Endothelial cell (in vitro differentiated cells): ENCODE measurements at regions not wholly inside any gene's neighbourhood (a gene's known extent, or its start where the extent isn't known, plus 50 kb on each side); places are given as distances from the start of the nearest gene placed in this dataset.

Experiments
- DNase-seq: peaks from one replicate; pipeline ENCODE4 v3.0.0; 2021; ENCODE audit warnings: low spot score
- H3K27ac Mint-ChIP-seq: one replicate; pipeline ENCODE4 v1.8.0; 2021; ENCODE audit warnings: mixed read lengths, inconsistent platforms; ENCODE audit not compliant: unreplicated experiment
- H3K27me3 Mint-ChIP-seq: one replicate; pipeline ENCODE4 v1.8.0; 2021; ENCODE audit warnings: mild to moderate bottlenecking, moderate library complexity, mixed read lengths, inconsistent platforms; ENCODE audit not compliant: unreplicated experiment
- H3K36me3 Mint-ChIP-seq: one replicate; pipeline ENCODE4 v1.8.0; 2021; ENCODE audit warnings: mild to moderate bottlenecking, low read depth, mixed read lengths, inconsistent platforms; ENCODE audit not compliant: unreplicated experiment
- H3K4me1 Mint-ChIP-seq: one replicate; pipeline ENCODE4 v1.8.0; 2021; ENCODE audit warnings: mild to moderate bottlenecking, mixed read lengths, inconsistent platforms; ENCODE audit not compliant: unreplicated experiment
- H3K4me3 Mint-ChIP-seq: one replicate; pipeline ENCODE4 v1.8.0; 2021; ENCODE audit warnings: mild to moderate bottlenecking, mixed read lengths, inconsistent platforms; ENCODE audit not compliant: unreplicated experiment
- H3K9me3 Mint-ChIP-seq: one replicate; pipeline ENCODE4 v1.8.0; 2021; ENCODE audit warnings: mixed read lengths, inconsistent platforms; ENCODE audit not compliant: unreplicated experiment
- TF ChIP-seq, protein P1 (sequence below): fragments of 200-600 bp; sonication (generic); IDR thresholded peaks from one replicate; pipeline ENCODE4 v1.5.0; 2021; ENCODE audit warnings: antibody characterized with exemption; ENCODE audit not compliant: unreplicated experiment

DNA sequence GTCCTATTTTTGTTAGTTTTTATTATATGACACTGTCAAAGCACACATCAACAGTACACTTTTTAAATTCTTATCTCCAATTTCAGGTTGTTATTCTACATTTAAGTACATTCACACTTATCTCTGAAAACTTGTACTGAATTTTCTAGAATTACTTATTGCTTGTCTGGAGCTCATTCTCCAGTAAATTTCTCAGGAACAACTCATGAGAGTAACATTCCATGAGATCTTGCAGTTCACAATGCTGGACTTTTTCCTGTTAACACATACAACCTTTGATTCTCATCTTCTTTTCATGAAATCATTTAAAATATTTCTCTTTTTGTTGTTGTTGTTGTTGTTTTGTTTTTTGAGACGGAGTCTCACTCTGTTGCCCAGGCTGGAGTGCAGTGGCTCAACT lies 320.9 kb upstream of the CAMK1G start:
- Mint-ChIP-seq H3K27ac (no peak overlapping the region), H3K4me3 (no peak overlapping the region), H3K4me1 (no peaks in the 10 kb centered on the region), H3K27me3 (no peaks in the 10 kb centered on the region), H3K9me3 (no peaks in the 10 kb centered on the region), H3K36me3 (peaks cover 3% of the 10 kb centered on the region)
- TF ChIP-seq, protein P1, sequence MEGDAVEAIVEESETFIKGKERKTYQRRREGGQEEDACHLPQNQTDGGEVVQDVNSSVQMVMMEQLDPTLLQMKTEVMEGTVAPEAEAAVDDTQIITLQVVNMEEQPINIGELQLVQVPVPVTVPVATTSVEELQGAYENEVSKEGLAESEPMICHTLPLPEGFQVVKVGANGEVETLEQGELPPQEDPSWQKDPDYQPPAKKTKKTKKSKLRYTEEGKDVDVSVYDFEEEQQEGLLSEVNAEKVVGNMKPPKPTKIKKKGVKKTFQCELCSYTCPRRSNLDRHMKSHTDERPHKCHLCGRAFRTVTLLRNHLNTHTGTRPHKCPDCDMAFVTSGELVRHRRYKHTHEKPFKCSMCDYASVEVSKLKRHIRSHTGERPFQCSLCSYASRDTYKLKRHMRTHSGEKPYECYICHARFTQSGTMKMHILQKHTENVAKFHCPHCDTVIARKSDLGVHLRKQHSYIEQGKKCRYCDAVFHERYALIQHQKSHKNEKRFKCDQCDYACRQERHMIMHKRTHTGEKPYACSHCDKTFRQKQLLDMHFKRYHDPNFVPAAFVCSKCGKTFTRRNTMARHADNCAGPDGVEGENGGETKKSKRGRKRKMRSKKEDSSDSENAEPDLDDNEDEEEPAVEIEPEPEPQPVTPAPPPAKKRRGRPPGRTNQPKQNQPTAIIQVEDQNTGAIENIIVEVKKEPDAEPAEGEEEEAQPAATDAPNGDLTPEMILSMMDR: no peak
- no peak for DNase-seq

DNA sequence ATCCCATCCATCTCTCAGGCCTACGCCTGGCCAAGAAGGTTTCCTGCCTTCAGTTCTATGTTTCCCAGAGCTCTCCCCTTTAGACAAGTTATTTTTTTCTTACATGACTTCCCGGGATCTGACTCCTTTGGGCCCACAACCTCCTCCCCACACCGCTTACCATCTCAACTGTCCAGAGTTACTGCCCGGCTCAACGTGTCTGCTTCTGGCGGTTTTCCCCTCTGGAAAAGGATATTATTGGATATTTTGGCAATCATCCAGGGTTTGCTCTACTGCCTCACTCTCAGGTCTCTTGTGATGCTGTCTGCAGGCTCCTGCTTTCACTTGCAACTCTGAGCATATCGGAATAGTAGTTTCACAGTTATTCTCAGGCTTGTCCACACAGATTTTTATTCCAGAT lies 318.2 kb upstream of the CAMK1G start:
- DNase-seq: no peak
- Mint-ChIP-seq H3K36me3 (no peaks in the 10 kb centered on the region), H3K9me3 (no peaks in the 10 kb centered on the region), H3K4me3 (no peak overlapping the region), H3K27me3 (no peaks in the 10 kb centered on the region), H3K4me1 (peaks cover 5% of the 10 kb centered on the region), H3K27ac (no peak overlapping the region)
- TF ChIP-seq, protein P1: no peak

DNA sequence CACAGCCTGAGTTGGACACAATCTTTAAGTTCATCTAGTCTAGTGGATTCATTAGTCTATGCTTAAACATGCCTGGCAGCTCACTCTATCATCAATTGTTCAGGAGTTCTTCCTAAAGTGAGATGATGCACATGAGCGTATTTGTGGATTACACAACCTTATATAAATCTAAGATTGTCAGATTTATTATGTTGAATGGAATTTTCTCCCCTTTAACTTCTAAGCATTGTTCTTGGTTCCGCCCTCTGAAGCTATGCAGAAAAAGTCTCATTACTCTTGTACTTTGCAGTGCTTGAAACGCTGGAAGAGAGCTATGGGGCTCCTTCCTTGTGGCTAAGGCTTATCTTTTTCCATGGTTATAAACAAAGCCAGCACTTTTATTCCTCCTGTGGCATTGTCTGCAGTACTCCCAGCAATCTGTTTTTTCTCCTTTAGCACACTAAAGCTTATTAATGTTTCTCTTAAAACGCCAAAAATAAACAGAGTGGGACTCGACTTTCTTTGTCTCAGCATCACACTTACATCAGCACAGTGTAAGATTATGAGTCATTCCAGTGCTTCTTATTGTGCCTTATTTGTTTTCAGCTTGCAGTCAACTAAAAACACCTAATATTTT lies 316.8 kb upstream of the CAMK1G start:
- Mint-ChIP-seq H3K27ac (no peak overlapping the region), H3K9me3 (no peaks in the 10 kb centered on the region), H3K4me1 (peaks cover 5% of the 10 kb centered on the region), H3K36me3 (no peaks in the 10 kb centered on the region), H3K27me3 (no peaks in the 10 kb centered on the region), H3K4me3 (no peak overlapping the region)
- no peak for DNase-seq
- TF ChIP-seq, protein P1: no peak

DNA sequence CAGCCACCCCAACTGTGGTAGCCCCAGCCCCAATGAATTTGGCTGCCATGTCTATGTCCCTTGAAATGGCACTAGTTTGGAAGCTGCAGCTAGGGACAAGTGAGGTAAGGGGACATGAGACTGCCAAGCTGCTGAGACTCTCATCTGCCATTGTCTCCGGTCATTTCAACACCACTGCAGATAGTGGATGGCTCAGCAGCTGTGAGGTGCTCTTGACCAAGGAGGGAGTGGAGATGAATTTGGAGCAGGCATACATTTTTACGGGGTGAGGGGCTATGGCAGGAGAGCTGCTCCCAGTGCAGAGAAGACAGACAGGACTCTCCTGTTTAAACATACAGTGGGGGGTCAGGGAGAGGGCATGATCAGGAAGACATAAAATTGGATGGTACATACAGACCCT lies 315.5 kb upstream of the CAMK1G start:
- H3K36me3 Mint-ChIP-seq: no peaks in the 10 kb centered on the region

DNA sequence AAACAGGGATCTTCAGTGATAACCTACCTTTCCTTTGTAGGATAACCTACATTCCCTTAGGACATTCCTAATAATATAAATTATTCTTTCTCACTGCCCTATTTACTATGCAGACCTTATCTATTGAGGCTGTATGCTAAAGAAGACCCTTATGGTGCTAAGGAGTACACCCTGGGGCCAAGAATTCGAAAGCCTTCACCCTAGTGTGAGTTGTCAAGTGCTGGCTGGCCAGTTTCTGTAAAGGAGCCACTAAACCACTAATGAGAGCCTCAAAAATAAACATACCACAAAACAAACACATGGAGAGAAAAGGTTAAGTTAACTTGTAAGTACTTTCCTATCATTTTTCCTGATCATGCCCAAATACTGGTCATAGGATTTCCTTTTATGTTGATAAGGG lies 315.0 kb upstream of the CAMK1G start:
- Mint-ChIP-seq H3K4me3 (no peak overlapping the region), H3K4me1 (peaks cover 5% of the 10 kb centered on the region), H3K27me3 (no peaks in the 10 kb centered on the region), H3K36me3 (no peaks in the 10 kb centered on the region), H3K27ac (no peak overlapping the region), H3K9me3 (no peaks in the 10 kb centered on the region)
- TF ChIP-seq, protein P1: no peak
- no peak for DNase-seq

More for the DNA sequence above, 315.5 kb upstream of the CAMK1G start:
- no peaks in the 10 kb centered on the region for H3K27me3 Mint-ChIP-seq
- H3K9me3 Mint-ChIP-seq: no peaks in the 10 kb centered on the region
- peaks cover 5% of the 10 kb centered on the region for H3K4me1 Mint-ChIP-seq
- TF ChIP-seq, protein P1: no peak
- H3K4me3 Mint-ChIP-seq: no peak overlapping the region
- no peak for DNase-seq
- no peak overlapping the region for H3K27ac Mint-ChIP-seq
